IPS-15b (cell line): ENCODE measurements at regions not wholly inside any gene's neighbourhood (a gene's known extent, or its start where the extent isn't known, plus 50 kb on each side); places are given as distances from the start of the nearest gene placed in this dataset.

Experiments
- H3K27me3 ChIP-seq: one replicate; pipeline ENCODE4 v1.6.1; 2013; ENCODE audit warnings: low read length; ENCODE audit not compliant: control insufficient read depth, insufficient read depth
- H3K36me3 ChIP-seq: one replicate; pipeline ENCODE4 v1.6.1; 2013; ENCODE audit warnings: low read length; ENCODE audit not compliant: control insufficient read depth, insufficient read depth
- H3K4me1 ChIP-seq: one replicate; pipeline ENCODE4 v1.6.1; 2013; ENCODE audit warnings: mild to moderate bottlenecking, low read length; ENCODE audit not compliant: control insufficient read depth, insufficient read depth
- H3K4me3 ChIP-seq: one replicate; pipeline ENCODE4 v1.5.1; 2013; ENCODE audit warnings: low read depth, low read length
- H3K9ac ChIP-seq: one replicate; pipeline ENCODE4 v1.6.1; 2013; ENCODE audit warnings: low read depth, mild to moderate bottlenecking, low read length
- H3K9me3 ChIP-seq: one replicate; pipeline ENCODE4 v1.6.1; 2013; ENCODE audit warnings: mild to moderate bottlenecking, low read length; ENCODE audit not compliant: control insufficient read depth, insufficient read depth

DNA sequence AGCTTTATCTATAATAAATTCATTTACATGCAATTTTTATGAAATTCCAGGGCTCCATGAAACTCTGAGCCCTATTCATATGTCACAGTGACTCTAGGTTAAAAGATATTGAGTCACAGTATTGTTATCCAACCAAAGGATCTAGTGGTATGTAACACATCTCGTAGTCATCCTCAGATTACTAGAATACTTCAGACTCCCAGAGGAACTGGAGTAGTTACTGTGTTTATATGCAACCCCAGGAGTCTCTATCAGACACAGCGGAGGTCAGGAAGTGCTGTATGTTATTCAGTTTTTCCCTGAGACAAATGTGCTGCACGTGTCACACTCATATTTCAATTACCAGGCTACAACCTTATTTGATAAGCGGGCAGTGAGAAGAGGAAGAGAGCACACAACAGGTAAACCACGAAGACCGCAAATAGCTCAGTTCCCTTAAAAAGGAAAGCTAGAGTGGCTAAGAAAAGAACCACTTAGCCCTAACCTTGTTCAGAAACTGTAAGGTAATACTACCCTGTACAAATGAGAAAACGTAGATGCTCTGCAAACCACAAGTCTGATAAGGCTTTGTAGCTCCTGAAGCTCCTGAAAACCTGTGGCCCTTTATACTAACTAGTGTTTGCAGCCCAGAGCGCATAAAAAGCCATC lies 114.0 kb upstream of the CNTNAP2 start:
- Histone ChIP-seq H3K4me3 (no peak overlapping the region), H3K27me3 (peaks cover 7% of the 10 kb centered on the region), H3K4me1 (no peaks in the 10 kb centered on the region), H3K36me3 (no peaks in the 10 kb centered on the region), H3K9me3 (no peaks in the 10 kb centered on the region), H3K9ac (no peak overlapping the region)

DNA sequence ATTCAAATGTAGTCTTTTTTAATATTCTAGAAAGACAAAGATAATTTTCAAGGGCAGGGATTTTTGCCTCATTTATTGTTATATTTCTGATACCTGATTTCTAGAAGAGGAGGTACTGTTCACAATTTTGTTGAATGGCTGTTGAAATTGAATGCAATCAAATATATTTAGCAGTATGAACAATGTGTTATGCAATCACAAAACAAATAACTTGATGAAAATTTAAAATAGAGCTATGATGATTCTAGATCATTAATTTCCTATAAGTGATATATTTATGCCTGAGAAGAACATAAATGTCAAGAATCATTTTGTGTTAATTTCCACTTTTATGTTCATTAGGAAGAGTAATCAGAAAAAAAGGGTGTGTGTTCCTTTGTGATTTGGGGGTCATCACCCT lies 114.6 kb upstream of the CNTNAP2 start:
- peaks cover 4% of the 10 kb centered on the region for H3K27me3 ChIP-seq
- H3K4me3 ChIP-seq: no peak overlapping the region
- H3K9me3 ChIP-seq: no peaks in the 10 kb centered on the region
- H3K4me1 ChIP-seq: no peaks in the 10 kb centered on the region
- no peak overlapping the region for H3K9ac ChIP-seq
- H3K36me3 ChIP-seq: no peaks in the 10 kb centered on the region

GRCh38 chr7:146000882-146001281 lies 115.7 kb upstream of the CNTNAP2 start:
- H3K9ac ChIP-seq: no peak overlapping the region
- H3K9me3 ChIP-seq: no peaks in the 10 kb centered on the region
- no peak overlapping the region for H3K4me3 ChIP-seq
- no peaks in the 10 kb centered on the region for H3K36me3 ChIP-seq
- H3K4me1 ChIP-seq: no peaks in the 10 kb centered on the region
- H3K27me3 ChIP-seq: no peaks in the 10 kb centered on the region

GRCh38 chr7:145989469-145989868 lies 127.1 kb upstream of the CNTNAP2 start:
- no peaks in the 10 kb centered on the region for H3K36me3 ChIP-seq
- H3K4me3 ChIP-seq: no peak overlapping the region
- no peaks in the 10 kb centered on the region for H3K27me3 ChIP-seq
- no peaks in the 10 kb centered on the region for H3K4me1 ChIP-seq
- H3K9me3 ChIP-seq: no peaks in the 10 kb centered on the region
- no peak overlapping the region for H3K9ac ChIP-seq

DNA sequence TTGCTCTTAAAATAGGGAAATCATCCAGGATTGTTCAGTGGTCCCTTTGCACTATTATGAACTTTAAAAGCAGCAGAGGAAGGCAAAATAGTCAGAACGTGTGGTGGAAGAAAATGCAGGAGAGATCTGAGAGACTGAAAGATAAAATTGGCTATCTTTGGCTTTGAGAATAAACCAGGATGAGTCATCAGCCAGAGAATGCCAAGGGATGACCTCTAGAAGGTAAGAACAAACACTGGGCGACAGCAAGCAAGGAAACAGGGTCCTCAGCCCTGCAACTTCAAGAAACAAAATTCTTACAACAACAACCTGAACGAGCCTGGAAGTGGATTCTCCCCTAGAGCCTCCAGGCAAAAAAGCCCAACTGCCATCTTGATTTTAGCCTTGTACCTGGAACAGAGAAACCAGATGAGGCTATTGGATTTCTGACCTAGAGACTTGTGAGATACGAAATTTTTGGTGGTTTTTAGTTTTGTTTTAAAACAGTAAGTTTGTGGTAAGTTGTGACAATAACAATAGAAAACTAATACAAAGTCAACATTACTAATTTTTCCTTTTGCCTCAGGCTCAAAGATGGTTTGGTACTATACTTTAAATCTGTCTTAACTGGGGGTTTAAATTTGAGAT lies 130.2 kb upstream of the CNTNAP2 start:
- no peak overlapping the region for H3K4me3 ChIP-seq
- H3K9ac ChIP-seq: no peak overlapping the region
- H3K27me3 ChIP-seq: no peaks in the 10 kb centered on the region
- H3K4me1 ChIP-seq: no peaks in the 10 kb centered on the region
- no peaks in the 10 kb centered on the region for H3K9me3 ChIP-seq
- no peaks in the 10 kb centered on the region for H3K36me3 ChIP-seq

GRCh38 chr7:145978769-145979168 lies 137.8 kb upstream of the CNTNAP2 start:
- Histone ChIP-seq H3K4me3 (no peak overlapping the region), H3K36me3 (no peaks in the 10 kb centered on the region), H3K9ac (no peak overlapping the region), H3K27me3 (no peaks in the 10 kb centered on the region), H3K9me3 (no peaks in the 10 kb centered on the region), H3K4me1 (no peaks in the 10 kb centered on the region)

DNA sequence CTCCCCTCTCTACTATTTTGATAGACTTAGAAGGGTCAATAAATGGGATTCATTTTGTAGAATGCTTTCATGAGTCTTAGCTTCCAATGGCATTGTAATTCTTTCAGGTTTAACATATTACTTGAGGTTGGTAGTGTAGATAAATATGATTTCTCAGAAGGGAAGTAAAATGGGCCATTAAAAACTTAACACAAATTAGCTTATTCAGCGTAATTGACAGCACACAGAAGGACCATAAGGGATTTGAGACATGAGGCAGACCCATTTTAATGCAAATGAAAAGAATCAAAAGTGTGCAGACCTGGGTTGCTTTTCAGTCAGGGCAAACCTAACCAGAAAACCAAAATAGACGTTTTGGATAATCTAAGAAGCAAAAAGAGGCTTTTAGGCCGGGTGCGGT lies 156.6 kb upstream of the CNTNAP2 start:
- no peaks in the 10 kb centered on the region for H3K27me3 ChIP-seq
- no peaks in the 10 kb centered on the region for H3K9me3 ChIP-seq
- no peaks in the 10 kb centered on the region for H3K4me1 ChIP-seq
- H3K36me3 ChIP-seq: no peaks in the 10 kb centered on the region
- no peak overlapping the region for H3K4me3 ChIP-seq
- H3K9ac ChIP-seq: no peak overlapping the region

DNA sequence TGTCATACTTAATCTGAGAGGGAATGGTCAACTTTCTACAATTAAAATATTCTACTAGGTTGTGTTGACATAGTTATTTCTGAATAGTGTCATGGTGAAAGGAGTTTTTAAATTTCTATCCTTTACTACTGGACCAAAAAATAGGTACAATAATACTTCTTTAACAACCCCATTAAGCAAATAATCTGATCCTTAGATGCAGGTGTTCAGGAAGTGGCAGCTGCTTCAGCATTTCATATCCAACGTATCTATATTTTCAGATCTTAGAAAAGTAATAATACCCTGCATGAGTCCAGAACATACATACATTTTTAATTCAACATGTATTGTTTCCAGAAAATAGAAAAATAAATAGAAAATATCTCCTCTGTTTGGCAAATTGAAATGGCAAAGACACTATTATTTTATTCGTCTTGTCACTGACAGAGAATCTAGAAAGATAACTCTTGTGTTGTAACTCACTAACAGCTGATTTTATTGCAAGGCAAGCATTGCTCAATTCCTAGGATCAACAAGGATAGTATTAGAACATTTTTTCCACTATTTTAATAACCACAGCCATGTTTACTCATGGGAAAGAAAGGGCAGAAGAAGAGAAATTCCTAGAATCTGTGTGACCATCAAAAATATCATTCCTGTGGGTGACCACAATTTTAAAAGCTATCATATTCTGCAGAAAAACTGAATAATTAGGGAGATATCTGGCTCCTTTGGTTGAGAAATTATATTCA lies 159.3 kb upstream of the CNTNAP2 start:
- no peaks in the 10 kb centered on the region for H3K36me3 ChIP-seq
- H3K4me1 ChIP-seq: no peaks in the 10 kb centered on the region
- no peaks in the 10 kb centered on the region for H3K9me3 ChIP-seq
- H3K27me3 ChIP-seq: no peaks in the 10 kb centered on the region
- H3K4me3 ChIP-seq: no peak overlapping the region
- H3K9ac ChIP-seq: no peak overlapping the region

DNA sequence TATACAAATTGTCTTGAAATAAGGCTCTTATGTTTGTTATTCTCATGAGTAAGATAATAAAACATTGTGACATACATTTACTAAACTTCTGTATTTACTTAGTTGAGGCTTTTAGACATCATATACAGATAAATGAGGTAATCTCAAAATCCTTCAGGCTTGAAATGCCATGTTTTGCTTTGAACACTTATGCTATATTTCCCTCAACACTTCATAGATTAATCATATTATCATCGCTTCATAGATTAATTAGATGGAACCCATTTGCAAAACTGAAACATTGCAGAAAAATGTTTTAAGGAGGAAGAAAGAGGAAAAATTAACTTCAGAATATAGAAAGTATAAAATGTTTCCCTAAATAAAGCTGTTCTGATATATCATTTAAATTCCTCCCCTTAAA lies 165.0 kb upstream of the CNTNAP2 start:
- no peak overlapping the region for H3K9ac ChIP-seq
- no peaks in the 10 kb centered on the region for H3K9me3 ChIP-seq
- no peaks in the 10 kb centered on the region for H3K4me1 ChIP-seq

GRCh38 chr7:145928937-145929336 lies 187.7 kb upstream of the CNTNAP2 start:
- Histone ChIP-seq H3K36me3 (no peaks in the 10 kb centered on the region), H3K4me3 (no peak overlapping the region), H3K27me3 (no peaks in the 10 kb centered on the region), H3K9me3 (no peaks in the 10 kb centered on the region), H3K9ac (no peak overlapping the region), H3K4me1 (peaks cover 7% of the 10 kb centered on the region)

More for the DNA sequence above, 165.0 kb upstream of the CNTNAP2 start:
- Histone ChIP-seq H3K27me3 (no peaks in the 10 kb centered on the region), H3K36me3 (no peaks in the 10 kb centered on the region), H3K4me3 (no peak overlapping the region)

DNA sequence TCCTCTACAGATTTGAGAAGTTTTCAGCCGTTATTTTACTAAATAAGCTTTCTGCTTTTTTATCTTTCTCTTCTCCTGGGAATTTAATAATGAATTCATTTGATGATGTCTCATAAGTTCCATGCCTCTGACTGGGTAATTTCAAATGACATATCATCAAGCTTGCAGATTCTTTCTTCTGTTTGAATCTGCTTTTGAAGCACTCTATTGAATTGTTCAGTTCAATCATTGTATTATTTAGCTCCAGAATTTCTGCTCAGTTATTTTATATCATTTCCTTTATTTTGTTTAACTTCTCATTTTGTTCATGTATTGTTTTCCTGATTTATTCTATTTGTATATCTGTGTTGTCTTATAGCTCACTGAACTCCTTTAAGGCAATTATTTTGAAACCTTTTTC lies 196.9 kb upstream of the CNTNAP2 start:
- Histone ChIP-seq H3K36me3 (no peaks in the 10 kb centered on the region), H3K27me3 (no peaks in the 10 kb centered on the region), H3K4me3 (no peak overlapping the region), H3K9ac (no peak overlapping the region), H3K9me3 (no peaks in the 10 kb centered on the region), H3K4me1 (no peaks in the 10 kb centered on the region)

GRCh38 chr7:145916776-145917175 lies 199.8 kb upstream of the CNTNAP2 start:
- no peaks in the 10 kb centered on the region for H3K36me3 ChIP-seq
- H3K27me3 ChIP-seq: no peaks in the 10 kb centered on the region
- no peaks in the 10 kb centered on the region for H3K4me1 ChIP-seq
- no peaks in the 10 kb centered on the region for H3K9me3 ChIP-seq
- H3K4me3 ChIP-seq: no peak overlapping the region
- H3K9ac ChIP-seq: no peak overlapping the region
